LNCaP clone FGC (cell line): ENCODE measurements at regions not wholly inside any gene's neighbourhood (a gene's known extent, or its start where the extent isn't known, plus 50 kb on each side); places are given as distances from the start of the nearest gene placed in this dataset.

Experiments
- DNase-seq: peaks from one replicate; pipeline ENCODE4 v3.0.0-alpha.2; 2011; ENCODE audit warnings: low read depth
- H3K4me3 ChIP-seq: 2 replicates; pipeline ENCODE4 v1.5.1; 2011; ENCODE audit warnings: mild to moderate bottlenecking, low read depth, low read length, control low read depth
- TF ChIP-seq, protein P1 (sequence below): IDR thresholded peaks from 2 replicates; pipeline ENCODE4 v1.5.1; 2012; ENCODE audit warnings: mild to moderate bottlenecking; ENCODE audit not compliant: control insufficient read depth, insufficient read depth; ENCODE audit errors: extremely low read depth

DNA sequence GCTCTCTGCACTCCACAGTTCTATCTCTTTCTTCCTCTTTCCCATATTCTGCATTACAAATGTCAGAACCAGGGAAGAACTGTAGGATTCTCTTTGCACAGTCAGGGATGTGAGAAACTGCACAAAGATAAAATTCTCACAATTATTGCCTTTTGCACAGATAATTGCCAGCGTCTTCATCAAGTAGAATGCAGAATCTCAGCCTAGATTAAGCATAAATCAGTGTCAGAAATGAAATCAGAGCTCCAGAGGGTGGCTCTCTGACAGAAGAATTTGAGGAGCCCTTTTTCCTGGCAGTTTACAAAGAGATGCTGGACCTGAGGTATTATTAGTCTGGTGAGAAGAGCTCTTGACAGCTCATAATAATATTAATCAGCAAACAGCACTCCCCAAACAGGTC lies 173.1 kb downstream of the PTH2R start:
- no peak overlapping the region for H3K4me3 ChIP-seq
- TF ChIP-seq, protein P1, sequence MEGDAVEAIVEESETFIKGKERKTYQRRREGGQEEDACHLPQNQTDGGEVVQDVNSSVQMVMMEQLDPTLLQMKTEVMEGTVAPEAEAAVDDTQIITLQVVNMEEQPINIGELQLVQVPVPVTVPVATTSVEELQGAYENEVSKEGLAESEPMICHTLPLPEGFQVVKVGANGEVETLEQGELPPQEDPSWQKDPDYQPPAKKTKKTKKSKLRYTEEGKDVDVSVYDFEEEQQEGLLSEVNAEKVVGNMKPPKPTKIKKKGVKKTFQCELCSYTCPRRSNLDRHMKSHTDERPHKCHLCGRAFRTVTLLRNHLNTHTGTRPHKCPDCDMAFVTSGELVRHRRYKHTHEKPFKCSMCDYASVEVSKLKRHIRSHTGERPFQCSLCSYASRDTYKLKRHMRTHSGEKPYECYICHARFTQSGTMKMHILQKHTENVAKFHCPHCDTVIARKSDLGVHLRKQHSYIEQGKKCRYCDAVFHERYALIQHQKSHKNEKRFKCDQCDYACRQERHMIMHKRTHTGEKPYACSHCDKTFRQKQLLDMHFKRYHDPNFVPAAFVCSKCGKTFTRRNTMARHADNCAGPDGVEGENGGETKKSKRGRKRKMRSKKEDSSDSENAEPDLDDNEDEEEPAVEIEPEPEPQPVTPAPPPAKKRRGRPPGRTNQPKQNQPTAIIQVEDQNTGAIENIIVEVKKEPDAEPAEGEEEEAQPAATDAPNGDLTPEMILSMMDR = no peak
- DNase-seq = no peak

DNA sequence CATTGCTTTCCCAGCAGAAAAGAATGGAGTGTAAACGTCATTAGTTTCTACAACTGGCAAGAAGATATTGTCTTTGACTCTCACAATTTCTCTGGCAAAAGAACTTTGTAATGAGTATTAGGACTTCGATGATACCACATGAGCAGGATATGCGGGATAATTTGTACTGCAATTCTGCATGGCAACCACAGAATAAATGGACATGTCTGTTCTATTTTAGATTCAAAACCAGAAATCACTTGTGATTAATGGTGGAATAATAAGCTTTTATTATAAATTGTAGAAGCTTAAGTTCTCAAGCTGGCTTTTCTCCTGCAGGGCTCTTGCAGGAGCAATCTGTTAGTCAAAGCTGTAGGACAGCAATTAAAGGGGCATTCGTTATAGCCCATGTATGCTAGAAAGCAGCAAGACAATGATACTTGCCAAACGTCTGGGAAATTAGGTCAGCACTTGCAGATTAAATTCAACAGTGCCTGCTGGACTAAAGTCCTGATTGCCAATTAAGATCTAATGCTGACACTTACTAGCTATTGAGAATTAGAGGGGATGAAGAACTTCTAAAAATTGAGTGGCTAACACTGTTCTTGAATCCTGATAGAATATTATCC lies 177.9 kb downstream of the PTH2R start:
- TF ChIP-seq, protein P1 = no peak
- H3K4me3 ChIP-seq = no peak overlapping the region
- no peak for DNase-seq

DNA sequence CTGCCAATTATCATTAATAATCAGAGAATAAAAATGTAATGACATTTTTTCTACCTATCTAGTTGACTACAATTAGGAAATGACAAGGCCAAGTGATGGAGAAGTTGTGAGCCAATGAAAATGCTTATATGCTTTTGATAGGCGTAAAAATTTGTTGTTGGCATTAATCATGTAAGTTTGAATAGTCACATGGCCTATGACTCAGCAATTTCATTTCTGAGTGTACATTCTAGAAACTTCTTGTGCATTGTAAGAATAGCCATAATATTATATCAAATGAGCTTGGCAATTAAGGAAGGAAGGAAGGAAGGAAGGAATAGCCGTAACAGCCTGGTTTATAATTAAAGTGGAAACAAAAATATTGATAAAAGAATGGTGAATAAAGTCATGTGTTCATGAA lies 179.9 kb downstream of the PTH2R start:
- TF ChIP-seq, protein P1 = no peak
- no peak for DNase-seq
- H3K4me3 ChIP-seq = no peak overlapping the region

DNA sequence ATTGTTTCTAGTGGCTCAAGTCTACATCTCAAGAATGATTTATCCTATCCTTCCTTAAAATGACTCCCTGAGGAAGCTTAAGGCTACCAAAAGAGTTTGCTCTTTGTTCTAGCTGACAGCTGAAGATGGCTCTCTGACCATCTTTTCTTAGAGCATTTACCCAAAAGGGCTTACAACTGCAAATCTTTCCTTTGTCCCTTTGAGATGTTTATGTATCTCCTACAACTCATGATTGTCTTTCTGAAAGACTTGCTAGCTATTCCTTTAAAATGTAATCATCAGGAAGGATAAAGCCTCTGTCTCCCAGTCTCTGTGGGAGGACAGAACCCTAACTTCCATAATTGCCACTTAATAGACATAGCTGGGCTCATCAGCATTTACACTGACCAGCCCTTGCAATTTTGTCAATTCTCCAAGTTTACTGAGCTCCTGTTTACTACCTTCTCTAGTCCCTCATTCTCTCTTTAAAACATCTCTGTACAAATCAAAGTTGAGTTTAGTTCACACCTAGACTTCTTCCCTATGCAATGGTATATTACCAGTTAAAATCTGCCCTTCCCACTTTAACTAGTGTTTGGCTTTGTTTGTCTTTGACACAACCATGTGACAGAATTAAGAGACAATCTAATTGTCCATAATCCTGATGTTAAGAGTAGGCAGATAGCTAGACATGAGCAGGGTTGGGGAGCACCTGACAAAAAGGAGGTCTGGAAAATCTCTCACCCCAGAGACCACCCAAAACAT lies 188.2 kb downstream of the PTH2R start:
- no peak for DNase-seq
- no peak overlapping the region for H3K4me3 ChIP-seq
- TF ChIP-seq, protein P1 = no peak

DNA sequence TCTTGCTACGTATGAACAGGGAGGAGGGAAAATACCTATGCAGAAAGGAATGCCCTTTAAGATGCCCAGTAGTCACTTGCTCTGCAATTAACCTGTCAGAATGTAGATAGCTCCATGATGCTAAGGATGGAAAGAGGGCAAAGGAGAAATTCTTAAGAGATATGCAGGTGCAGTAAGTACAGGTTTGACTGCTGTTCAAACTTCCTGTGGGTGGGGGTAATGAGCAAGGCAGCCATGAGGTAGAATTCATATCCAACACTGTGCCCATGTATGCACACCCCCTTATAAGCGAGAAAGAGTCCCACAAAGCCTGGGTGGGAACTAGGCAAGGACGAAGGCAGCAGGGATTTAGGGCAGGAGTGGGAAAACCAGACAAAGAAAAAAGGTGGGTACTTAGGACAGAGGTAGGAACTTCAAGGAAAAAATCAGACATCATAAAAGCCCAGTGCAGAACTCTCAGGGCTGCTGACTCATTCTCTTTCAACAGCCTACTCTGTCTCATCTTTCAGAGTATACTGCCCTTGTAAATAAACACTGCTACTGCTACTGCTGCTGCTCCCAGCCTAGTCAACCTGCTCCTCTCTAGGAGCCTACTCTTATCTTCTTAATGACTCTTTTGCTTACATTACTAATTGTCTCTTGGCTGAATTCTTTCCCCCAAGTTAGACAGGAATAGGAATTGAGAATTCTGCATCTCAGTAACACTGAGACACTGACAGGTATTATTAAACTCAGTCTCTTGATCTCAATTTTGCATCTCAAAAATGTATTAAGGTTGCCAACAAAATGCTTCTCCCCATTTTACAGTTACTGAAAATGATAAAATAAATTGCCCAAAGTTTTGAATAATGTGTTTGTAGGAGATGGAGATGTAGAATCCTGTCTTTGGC lies 189.0 kb downstream of the PTH2R start:
- TF ChIP-seq, protein P1 = no peak
- no peak for DNase-seq
- no peak overlapping the region for H3K4me3 ChIP-seq

DNA sequence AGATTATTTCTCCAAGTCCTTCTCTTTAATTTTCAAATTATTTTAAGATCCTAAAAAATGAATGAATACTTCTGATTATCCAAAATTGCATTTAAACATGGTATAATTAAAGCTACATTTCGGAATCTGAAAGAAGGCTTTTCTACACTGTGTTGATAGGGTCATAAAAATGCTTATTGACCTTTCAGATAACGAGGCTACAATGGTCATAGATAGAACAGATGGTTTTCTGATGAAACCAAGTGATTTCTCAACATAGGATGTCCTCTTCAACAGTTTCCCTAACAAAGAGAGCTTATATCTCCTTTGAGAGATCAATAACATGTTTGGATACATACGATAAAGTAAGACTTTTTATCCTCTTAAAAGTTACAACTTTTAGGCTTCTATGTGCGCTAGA lies 201.1 kb downstream of the PTH2R start:
- TF ChIP-seq, protein P1 = no peak
- H3K4me3 ChIP-seq = no peak overlapping the region
- DNase-seq = no peak
